Neural cell (in vitro differentiated cells): ENCODE measurements at regions not wholly inside any gene's neighbourhood (a gene's known extent, or its start where the extent isn't known, plus 50 kb on each side); places are given as distances from the start of the nearest gene placed in this dataset.

Experiments used
- H2AFZ ChIP-seq: fragments of 200-600, 300-800 bp; sonication (generic), shearing (Covaris generic); 2 replicates; pipeline ENCODE4 v1.6.0; 2014; ENCODE audit warnings: low read depth, mild to moderate bottlenecking, antibody characterized with exemption, low read length, moderate library complexity
- H3F3A ChIP-seq: fragments of 200-600 bp; shearing (Covaris generic); 2 replicates; pipeline ENCODE4 v1.6.1; 2016; ENCODE audit warnings: mild to moderate bottlenecking, moderate library complexity, mixed read lengths, antibody characterized with exemption, low read length; ENCODE audit not compliant: insufficient read depth, poor library complexity, severe bottlenecking
- H3K27ac ChIP-seq: fragments of 200-600, 300-800 bp; sonication (generic), shearing (Covaris generic); 2 replicates; pipeline ENCODE4 v1.5.1; 2014; ENCODE audit warnings: mild to moderate bottlenecking, low read length, moderate library complexity
- H3K27me3 ChIP-seq: fragments of 300-800, 200-600 bp; sonication (generic), shearing (Covaris generic); 2 replicates; pipeline ENCODE4 v1.6.0; 2014; ENCODE audit warnings: mild to moderate bottlenecking, low read depth, low read length, moderate library complexity; ENCODE audit not compliant: insufficient read depth
- H3K36me3 ChIP-seq: fragments of 300-800, 200-600 bp; sonication (generic), shearing (Covaris generic); 2 replicates; pipeline ENCODE4 v1.5.1; 2014; ENCODE audit warnings: mild to moderate bottlenecking, antibody characterized with exemption, low read length, moderate library complexity; ENCODE audit not compliant: insufficient read depth
- H3K4me2 ChIP-seq: fragments of 300-800, 200-600 bp; sonication (generic), shearing (Covaris generic); 2 replicates; pipeline ENCODE4 v1.6.0; 2014; ENCODE audit warnings: mild to moderate bottlenecking, low read length
- H3K4me3 ChIP-seq: fragments of 300-800, 200-600 bp; sonication (generic), shearing (Covaris generic); 2 replicates; pipeline ENCODE4 v1.5.1; 2014; ENCODE audit warnings: mild to moderate bottlenecking, low read length, moderate library complexity
- H3K79me2 ChIP-seq: fragments of 200-600 bp; shearing (Covaris generic); replicated peaks from 2 replicates; pipeline ENCODE4 v1.6.0; 2014; ENCODE audit warnings: mild to moderate bottlenecking, low read length, moderate library complexity; ENCODE audit not compliant: insufficient read depth
- H3K9ac ChIP-seq: fragments of 300-800, 200-600 bp; sonication (generic), shearing (Covaris generic); 2 replicates; pipeline ENCODE4 v1.6.1; 2016; ENCODE audit warnings: mild to moderate bottlenecking, low read length, mixed read lengths
- H3K9me2 ChIP-seq: fragments of 200-600 bp; shearing (Covaris generic); 2 replicates; pipeline ENCODE4 v1.6.1; 2016; ENCODE audit warnings: mild to moderate bottlenecking, low read length, mixed read lengths; ENCODE audit not compliant: insufficient read depth
- H3K9me3 ChIP-seq: fragments of 200-600, 300-800 bp; sonication (generic), shearing (Covaris generic); 2 replicates; pipeline ENCODE4 v1.6.1; 2016; ENCODE audit warnings: mild to moderate bottlenecking, mixed run types, low read length, moderate library complexity, mixed read lengths
- H4K20me1 ChIP-seq: fragments of 200-600 bp; shearing (Covaris generic); 2 replicates; pipeline ENCODE4 v1.6.1; 2016; ENCODE audit warnings: mild to moderate bottlenecking, mixed run types; ENCODE audit not compliant: insufficient read depth
- CTCF ChIP-seq: fragments of 450-650 bp; IDR thresholded peaks from 2 replicates; pipeline ENCODE4 v1.5.1; 2014; ENCODE audit warnings: antibody characterized with exemption, mild to moderate bottlenecking, moderate library complexity; ENCODE audit not compliant: poor library complexity, severe bottlenecking
- EP300 ChIP-seq: fragments of 450-650 bp; conservative IDR thresholded peaks from 2 replicates; pipeline ENCODE4 v1.6.1; 2014; ENCODE audit warnings: antibody characterized with exemption, mild to moderate bottlenecking, moderate library complexity; ENCODE audit not compliant: poor library complexity, severe bottlenecking
- EZH2 ChIP-seq: fragments of 200-600, 300-800 bp; shearing (Covaris generic), sonication (generic); IDR thresholded peaks from 2 replicates; pipeline ENCODE4 v1.6.1; 2014; ENCODE audit warnings: antibody characterized with exemption, low read length, borderline replicate concordance, mild to moderate bottlenecking; ENCODE audit not compliant: insufficient read depth, poor library complexity, severe bottlenecking
- MXI1 ChIP-seq: fragments of 450-650 bp; conservative IDR thresholded peaks from 2 replicates; pipeline ENCODE4 v1.6.1; 2014; ENCODE audit warnings: antibody characterized with exemption, mild to moderate bottlenecking; ENCODE audit not compliant: poor library complexity, severe bottlenecking
- POLR2AphosphoS5 ChIP-seq: IDR thresholded peaks from 2 replicates; pipeline ENCODE4 v1.6.1; 2012
- RAD21 ChIP-seq: fragments of 450-650 bp; conservative IDR thresholded peaks from 2 replicates; pipeline ENCODE4 v1.6.1; 2014; ENCODE audit warnings: antibody characterized with exemption, mild to moderate bottlenecking, moderate library complexity
- REST ChIP-seq: IDR thresholded peaks from 2 replicates; pipeline ENCODE4 v1.6.1; 2012; ENCODE audit warnings: borderline replicate concordance
- SMC3 ChIP-seq: fragments of 450-650 bp; conservative IDR thresholded peaks from 2 replicates; pipeline ENCODE4 v1.6.1; 2014; ENCODE audit warnings: antibody characterized with exemption, mild to moderate bottlenecking, moderate library complexity; ENCODE audit not compliant: poor library complexity
- TAF1 ChIP-seq: IDR thresholded peaks from 2 replicates; pipeline ENCODE4 v1.6.1; 2012; ENCODE audit warnings: low read depth

GRCh38 chr9:27722866-27723265, 149.6 kb upstream of the C9orf72 start:
- Histone ChIP-seq H4K20me1 (no peaks in the 10 kb centered on the region), H3K9me3 (no peaks in the 10 kb centered on the region), H3K4me3 (no peak overlapping the region), H3K9ac (no peak overlapping the region), H2AFZ (no peak overlapping the region), H3K27ac (no peak overlapping the region), H3K4me2 (no peak overlapping the region), H3K36me3 (no peaks in the 10 kb centered on the region), H3K79me2 (no peaks in the 10 kb centered on the region), H3K27me3 (no peaks in the 10 kb centered on the region), H3F3A (no peaks in the 10 kb centered on the region), H3K9me2 (no peaks in the 10 kb centered on the region)
- TF ChIP-seq EP300 (no peak), TAF1 (no peak), SMC3 (no peak), MXI1 (no peak), RAD21 (no peak), CTCF (no peak), POLR2AphosphoS5 (no peak)

GRCh38 chr9:27726244-27727081, 153.2 kb upstream of the C9orf72 start:
- Histone ChIP-seq H3K36me3 (no peaks in the 10 kb centered on the region), H3K9me2 (no peaks in the 10 kb centered on the region), H2AFZ (no peak overlapping the region), H3K9me3 (no peaks in the 10 kb centered on the region), H3K4me3 (no peak overlapping the region), H4K20me1 (no peaks in the 10 kb centered on the region), H3K79me2 (no peaks in the 10 kb centered on the region), H3F3A (no peaks in the 10 kb centered on the region), H3K9ac (peak overlapping the region; percentile 13), H3K4me2 (no peak overlapping the region), H3K27me3 (no peaks in the 10 kb centered on the region), H3K27ac (peak overlapping the region; percentile 52)
- no peak for TF ChIP-seq POLR2AphosphoS5
- TF ChIP-seq EZH2 = no peak
- TF ChIP-seq EP300 = peak; percentile 43
- peak; percentile 99 for TF ChIP-seq RAD21
- peak; percentile 95 for TF ChIP-seq SMC3
- no peak for TF ChIP-seq MXI1
- TF ChIP-seq CTCF = peak; percentile 96
- no peak for TF ChIP-seq TAF1
- no peak for TF ChIP-seq REST
